ENCODE measurements at regions not wholly inside any gene's neighbourhood (a gene's known extent, or its start where the extent isn't known, plus 50 kb on each side); places are given as distances from the start of the nearest gene placed in this dataset.

- no peak for DNase-seq
Measured at GRCh38 chr13:91142572-91142971, 204.9 kb upstream of the MIR17HG start.

GRCh38 chr13:91144054-91144453 is 203.4 kb upstream of the MIR17HG start:
- DNase-seq: no peak

GRCh38 chr13:91144486-91144885 is 203.0 kb upstream of the MIR17HG start:
- no peak for DNase-seq

GRCh38 chr13:91145571-91146205 is 201.8 kb upstream of the MIR17HG start:
- no peak for DNase-seq

- DNase-seq: no peak
Measured at GRCh38 chr13:91146601-91147000, 200.9 kb upstream of the MIR17HG start.

GRCh38 chr13:91148098-91148497 is 199.4 kb upstream of the MIR17HG start:
- DNase-seq: no peak

GRCh38 chr13:91151921-91152320 is 195.6 kb upstream of the MIR17HG start:
- DNase-seq: no peak

- DNase-seq: no peak
Measured at GRCh38 chr13:91153372-91153771, 194.1 kb upstream of the MIR17HG start.

- DNase-seq: no peak
Measured at GRCh38 chr13:91154558-91155353, 192.7 kb upstream of the MIR17HG start.

- DNase-seq: no peak
Measured at GRCh38 chr13:91155512-91156114, 191.9 kb upstream of the MIR17HG start.

- DNase-seq: no peak
Measured at GRCh38 chr13:91157273-91158016, 190.0 kb upstream of the MIR17HG start.

GRCh38 chr13:91158017-91158395 is 189.5 kb upstream of the MIR17HG start:
- DNase-seq: no peak

- no peak for DNase-seq
Measured at GRCh38 chr13:91162180-91162579, 185.3 kb upstream of the MIR17HG start.

GRCh38 chr13:91162589-91162988 is 184.9 kb upstream of the MIR17HG start:
- DNase-seq: no peak

GRCh38 chr13:91165758-91166157 is 181.7 kb upstream of the MIR17HG start:
- no peak for DNase-seq

GRCh38 chr13:91166714-91167511 is 180.6 kb upstream of the MIR17HG start:
- DNase-seq: no peak

- no peak for DNase-seq
Measured at GRCh38 chr13:91167706-91168385, 179.6 kb upstream of the MIR17HG start.

- DNase-seq: no peak
Measured at GRCh38 chr13:91168386-91168711, 179.1 kb upstream of the MIR17HG start.

- no peak for DNase-seq
Measured at GRCh38 chr13:91169321-91170050, 178.0 kb upstream of the MIR17HG start.

GRCh38 chr13:91172160-91172559 is 175.3 kb upstream of the MIR17HG start:
- DNase-seq: no peak

- no peak for DNase-seq
Measured at GRCh38 chr13:91174886-91175501, 172.5 kb upstream of the MIR17HG start.

Measured in activated T-cell treated with anti-CD3 and anti-CD28 coated beads for 4 hours (primary cell).